K562 (cell line): ENCODE measurements at regions not wholly inside any gene's neighbourhood (a gene's known extent, or its start where the extent isn't known, plus 50 kb on each side); places are given as distances from the start of the nearest gene placed in this dataset.

ENCODE experiments used
- ATAC-seq: fragments of 200-7000 bp; cut with Tn5 transposase; 3 replicates; pipeline ENCODE4 v1.9.1; 2020; ENCODE audit warnings: moderate library complexity
- BruUV-seq: library from RNA; stranded (reverse); fragments of 400-500 nt; replicated peaks from 2 replicates; lab custom pipeline; 2021; lab: Mats Ljungman, UMichigan
- CTCF ChIA-PET: fragments of 300-600 bp; formaldehyde crosslinking; extraction: SDS; loops from one replicate; lab custom pipeline; 2021; ENCODE audit warnings: low intra/inter-chr PET ratio; lab: Yijun Ruan, JAX
- POLR2A ChIA-PET: fragments of 300-600, 350-650 bp; sonication (Branson Sonifier 250); formaldehyde crosslinking; extraction: SDS; loops from one replicate; lab custom pipeline; 2021; ENCODE audit warnings: antibody characterized with exemption, inconsistent platforms; lab: Yijun Ruan, JAX
- DNase-seq, 4 experiments: peaks; one replicate each; pipeline versions ENCODE4 v3.0.0 to v3.0.0-alpha.2; 2011 to 2018; ENCODE audit warnings: low spot score in 3 of 4, mixed read lengths in 3 of 4; ENCODE audit errors: extremely low read depth in 1 of 4
- FAIRE-seq: peaks from 2 replicates; lab custom pipeline; 2011; peaks lifted over from hg19 to GRCh38; lab: Jason Lieb, UNC
- H2AFZ ChIP-seq: 2 replicates; pipeline ENCODE4 v1.6.0; 2011; ENCODE audit warnings: low read depth, low read length, control low read depth, inconsistent platforms
- H3K27ac ChIP-seq: fragments of 200-600 bp; 3 replicates; pipeline ENCODE4 v1.8.0; 2011; ENCODE audit warnings: low read depth, mild to moderate bottlenecking, control low read depth, inconsistent platforms, low read length, moderate library complexity, mixed read lengths; ENCODE audit errors: extremely low read depth
- H3K27me3 ChIP-seq, 2 experiments: fragments of 300-600 bp in 1 of 2; 2 replicates in 1 of 2; 3 replicates in 1 of 2; pipeline versions ENCODE4 v1.6.0 to v1.8.0; 2011; ENCODE audit warnings: inconsistent platforms in 2 of 2, low read length in 2 of 2, mild to moderate bottlenecking in 1 of 2, mixed read lengths in 1 of 2, moderate library complexity in 1 of 2; ENCODE audit not compliant: control insufficient read depth in 2 of 2, insufficient read depth in 2 of 2
- H3K36me3 ChIP-seq: fragments of 300-600 bp; 3 replicates; pipeline ENCODE4 v1.8.0; 2011; ENCODE audit warnings: mild to moderate bottlenecking, low read length, inconsistent platforms; ENCODE audit not compliant: control insufficient read depth, insufficient read depth
- H3K4me1 ChIP-seq, 2 experiments: fragments of 200-600 bp in 1 of 2; replicated peaks in 1 of 2; 2 replicates in 1 of 2; 3 replicates in 1 of 2; pipeline versions ENCODE4 v1.5.1 to v1.8.0; 2011; ENCODE audit warnings: inconsistent platforms in 2 of 2, low read length in 2 of 2, mild to moderate bottlenecking in 1 of 2, mixed read lengths in 1 of 2, moderate library complexity in 1 of 2; ENCODE audit not compliant: control insufficient read depth in 2 of 2, insufficient read depth in 2 of 2
- H3K4me2 ChIP-seq: 2 replicates; pipeline ENCODE4 v1.6.1; 2011; ENCODE audit warnings: low read length, control low read depth, inconsistent platforms, mixed read lengths; ENCODE audit not compliant: insufficient read depth
- H3K4me3 ChIP-seq: fragments of 200-600 bp; sonication (generic), shearing (Covaris generic); 2 replicates; pipeline ENCODE4 v1.5.1; 2016; ENCODE audit warnings: control low read depth, inconsistent platforms
- H3K79me2 ChIP-seq: fragments of 200-600 bp; 3 replicates; pipeline ENCODE4 v1.8.0; 2011; ENCODE audit warnings: low read length, inconsistent platforms; ENCODE audit not compliant: control insufficient read depth, insufficient read depth
- H3K9ac ChIP-seq, 2 experiments: 2 replicates each; pipeline versions ENCODE4 v1.6.0 to v1.6.1; 2011; ENCODE audit warnings: low read depth in 2 of 2, low read length in 2 of 2, control low read depth in 1 of 2, inconsistent platforms in 1 of 2, mild to moderate bottlenecking in 1 of 2, mixed read lengths in 1 of 2; ENCODE audit not compliant: insufficient read depth in 1 of 2
- H3K9me1 ChIP-seq: one replicate; pipeline ENCODE4 v1.6.0; 2011; ENCODE audit warnings: inconsistent platforms, mild to moderate bottlenecking, low read length, moderate library complexity; ENCODE audit not compliant: control insufficient read depth, insufficient read depth
- H3K9me3 ChIP-seq: replicated peaks from 2 replicates; pipeline ENCODE4 v1.5.1; 2011; ENCODE audit warnings: low read depth, low read length, inconsistent platforms; ENCODE audit not compliant: control insufficient read depth, insufficient read depth
- H4K20me1 ChIP-seq: replicated peaks from 2 replicates; pipeline ENCODE4 v1.6.1; 2011; ENCODE audit warnings: low read length, inconsistent platforms, mixed read lengths; ENCODE audit not compliant: control insufficient read depth, insufficient read depth
- THAP12 ChIP-seq: fragments of 250-450 bp; sonication (Bioruptor Pico); IDR thresholded peaks from 2 replicates; pipeline ENCODE4 v1.9.0; 2021; ENCODE audit warnings: mild to moderate bottlenecking, inconsistent platforms
- ZFP91 ChIP-seq: sonication (generic); formaldehyde crosslinking; IDR thresholded peaks from 2 replicates; pipeline ENCODE4 v1.8.0; 2022; ENCODE audit warnings: mild to moderate bottlenecking, missing genetic modification reagents
- ZNF239 ChIP-seq: fragments of 250-450 bp; sonication (Bioruptor Pico); IDR thresholded peaks from 2 replicates; pipeline ENCODE4 v1.4.0; 2020; ENCODE audit warnings: mild to moderate bottlenecking
- WGBS: fragments of 100-300 bp; shearing (Covaris generic); methylation state at CpG from one replicate; pipeline ENCODE4 v1.1.6; 2016; ENCODE audit warnings: low coverage, mixed read lengths; ENCODE audit not compliant: insufficient coverage; ENCODE audit errors: missing lambda C conversion rate; 5-methylcytosine and 5-hydroxymethylcytosine counted together
- in situ Hi-C: fragments of 300-500 bp; cut with MboI; formaldehyde crosslinking; loops from 4 replicates; pipeline ENCODE4 v1.15.0; 2018; ENCODE audit warnings: inconsistent platforms, mixed read lengths
- intact Hi-C: fragments of 100-400 bp; cut with micrococcal nuclease; formaldehyde crosslinking; loops from 2 replicates; pipeline ENCODE4 v1.14.2; 2022

GRCh38 chr21:38997051-38997842 is 186.0 kb downstream of the PSMG1 start:
- ChIA-PET CTCF (no interaction called here), POLR2A (no interaction called here)
- Histone ChIP-seq H3K79me2 (no peaks in the 10 kb centered on the region), H3K4me1 (no peaks in the 10 kb centered on the region), H4K20me1 (no peaks in the 10 kb centered on the region), H3K4me3 (no peak overlapping the region), H3K27ac (no peak overlapping the region), H3K36me3 (no peaks in the 10 kb centered on the region; the same call in 2 of the 3 replicates), H3K9ac (no peak overlapping the region), H3K4me2 (no peak overlapping the region), H2AFZ (no peak overlapping the region), H3K9me3 (no peaks in the 10 kb centered on the region), H3K27me3 (peaks cover 34 to 61% of the 10 kb centered on the region in 2 experiments), H3K9me1 (peaks cover 1% of the 10 kb centered on the region)
- no peak for FAIRE-seq
- no peak for ATAC-seq
- no peak for DNase-seq
- in situ Hi-C loops, result no loop called here
- intact Hi-C loops, result no loop called here
- under 1% methylated on average over 10 of the region's 10 CpGs for WGBS
- TF ChIP-seq ZNF239 (CRISPR knock-in tag), result peak; percentile 51; the same call in 1 of the 2 replicates
- no peak for TF ChIP-seq THAP12 (CRISPR knock-in tag)
- TF ChIP-seq ZFP91, result no peak
- BruUV-seq, result no TSS peak
